Endothelial cell of umbilical vein (primary cell): ENCODE measurements at regions not wholly inside any gene's neighbourhood (a gene's known extent, or its start where the extent isn't known, plus 50 kb on each side); places are given as distances from the start of the nearest gene placed in this dataset.

Experiments
- EZH2 ChIP-seq: IDR thresholded peaks from 2 replicates; pipeline ENCODE4 v1.6.1; 2012; ENCODE audit warnings: borderline replicate concordance, low read depth, mild to moderate bottlenecking, moderate library complexity, low read length, inconsistent platforms; ENCODE audit not compliant: severe bottlenecking
- FOS ChIP-seq: IDR thresholded peaks from 2 replicates; pipeline ENCODE4 v1.6.1; 2011; ENCODE audit warnings: mild to moderate bottlenecking, low read length, moderate library complexity, borderline replicate concordance; ENCODE audit not compliant: insufficient read depth
- POLR2A ChIP-seq: IDR thresholded peaks from 2 replicates; pipeline ENCODE4 v1.6.1; 2012; ENCODE audit warnings: low read depth, mild to moderate bottlenecking, control low read depth, low read length
- TF ChIP-seq, protein P1 (sequence below), 2 donors: IDR thresholded peaks; 1 replicate in 1 of 2; 2 replicates in 1 of 2; pipeline ENCODE4 v1.5.1; 2011; ENCODE audit warnings: low read length in 2 of 2, mild to moderate bottlenecking in 2 of 2, moderate library complexity in 2 of 2, control low read depth in 1 of 2, inconsistent platforms in 1 of 2, low read depth in 1 of 2; ENCODE audit not compliant: insufficient read depth in 1 of 2; ENCODE audit errors: extremely low read depth in 1 of 2

- TF ChIP-seq, protein P1, sequence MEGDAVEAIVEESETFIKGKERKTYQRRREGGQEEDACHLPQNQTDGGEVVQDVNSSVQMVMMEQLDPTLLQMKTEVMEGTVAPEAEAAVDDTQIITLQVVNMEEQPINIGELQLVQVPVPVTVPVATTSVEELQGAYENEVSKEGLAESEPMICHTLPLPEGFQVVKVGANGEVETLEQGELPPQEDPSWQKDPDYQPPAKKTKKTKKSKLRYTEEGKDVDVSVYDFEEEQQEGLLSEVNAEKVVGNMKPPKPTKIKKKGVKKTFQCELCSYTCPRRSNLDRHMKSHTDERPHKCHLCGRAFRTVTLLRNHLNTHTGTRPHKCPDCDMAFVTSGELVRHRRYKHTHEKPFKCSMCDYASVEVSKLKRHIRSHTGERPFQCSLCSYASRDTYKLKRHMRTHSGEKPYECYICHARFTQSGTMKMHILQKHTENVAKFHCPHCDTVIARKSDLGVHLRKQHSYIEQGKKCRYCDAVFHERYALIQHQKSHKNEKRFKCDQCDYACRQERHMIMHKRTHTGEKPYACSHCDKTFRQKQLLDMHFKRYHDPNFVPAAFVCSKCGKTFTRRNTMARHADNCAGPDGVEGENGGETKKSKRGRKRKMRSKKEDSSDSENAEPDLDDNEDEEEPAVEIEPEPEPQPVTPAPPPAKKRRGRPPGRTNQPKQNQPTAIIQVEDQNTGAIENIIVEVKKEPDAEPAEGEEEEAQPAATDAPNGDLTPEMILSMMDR (IDR thresholded peaks at IDR 0.05; ENCODE audit: extremely low read depth in 1 of 2, insufficient read depth in 1 of 2, low read depth in 1 of 2, low read length in 2 of 2): no peak
- TF ChIP-seq POLR2A: no peak
- TF ChIP-seq EZH2: no peak
- no peak for TF ChIP-seq FOS
These were observed 428.5 kb upstream of the SEMA6D start for GRCh38 chr15:47288794-47289193.
